ENCODE measurements at regions not wholly inside any gene's neighbourhood (a gene's known extent, or its start where the extent isn't known, plus 50 kb on each side); places are given as distances from the start of the nearest gene placed in this dataset.

DNA sequence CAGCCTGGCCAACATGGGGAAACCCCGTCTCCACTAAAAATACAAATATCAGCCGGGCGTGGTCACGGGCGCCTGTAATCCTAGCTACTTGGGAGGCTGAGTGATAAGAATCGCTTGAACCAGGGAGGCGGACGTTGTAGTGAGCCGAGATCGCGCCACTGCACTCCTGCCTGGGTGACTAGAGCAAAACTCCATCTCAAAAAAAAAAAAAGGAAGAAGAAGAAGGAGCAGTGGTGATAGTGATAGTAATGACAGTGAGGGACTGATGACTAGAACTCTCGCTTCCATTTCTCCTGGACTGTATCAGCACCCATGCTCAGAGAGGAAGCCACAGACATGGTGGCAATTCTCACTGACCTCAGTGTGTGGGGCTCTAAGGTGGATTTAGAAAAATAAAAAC lies 52.6 kb upstream of the CLINT1 start:
- in situ Hi-C loops (cut with HindIII; ENCODE audit: low pct_unique_long_range_greater_than_20kb, low sequenced_read_pairs), result no loop called here

More for the DNA sequence above, 52.6 kb upstream of the CLINT1 start:
- DNase-seq (ENCODE audit: low read depth), result no peak
